H9 (cell line): ENCODE measurements at regions not wholly inside any gene's neighbourhood (a gene's known extent, or its start where the extent isn't known, plus 50 kb on each side); places are given as distances from the start of the nearest gene placed in this dataset.
"Not testable (repeated sequence)": the region's sequence is repeated elsewhere in the genome, so short reads cannot be mapped to it uniquely, and the experiment has no call there.

ENCODE experiments used
- DNase-seq: peaks from one replicate; pipeline ENCODE4 v3.0.0-alpha.2; 2017
- H2AFZ ChIP-seq: one replicate; pipeline ENCODE4 v1.6.1; 2013; ENCODE audit warnings: mild to moderate bottlenecking, low read length, control low read depth, moderate library complexity
- H2AK5ac ChIP-seq: 2 replicates; pipeline ENCODE4 v1.6.1; 2013; ENCODE audit warnings: low read length, control low read depth, mixed read lengths; ENCODE audit not compliant: insufficient read length
- H2BK120ac ChIP-seq: one replicate; pipeline ENCODE4 v1.6.1; 2013; ENCODE audit warnings: low read depth, mild to moderate bottlenecking, low read length, control low read depth, inconsistent platforms; ENCODE audit not compliant: poor library complexity, severe bottlenecking
- H2BK12ac ChIP-seq: 2 replicates; pipeline ENCODE4 v1.6.1; 2013; ENCODE audit warnings: low read length, control low read depth, mixed read lengths, low read depth; ENCODE audit not compliant: insufficient read length
- H2BK15ac ChIP-seq: 2 replicates; pipeline ENCODE4 v1.6.1; 2013; ENCODE audit warnings: low read depth, low read length, control low read depth
- H2BK20ac ChIP-seq: one replicate; pipeline ENCODE4 v1.6.1; 2013; ENCODE audit warnings: low read depth, mild to moderate bottlenecking, low read length, control low read depth, inconsistent platforms; ENCODE audit not compliant: poor library complexity, severe bottlenecking
- H2BK5ac ChIP-seq: 2 replicates; pipeline ENCODE4 v1.6.1; 2013; ENCODE audit warnings: low read length, control low read depth, mixed read lengths; ENCODE audit not compliant: insufficient read length
- H3K14ac ChIP-seq: 2 replicates; pipeline ENCODE4 v1.6.1; 2013; ENCODE audit warnings: low read length, control low read depth; ENCODE audit not compliant: insufficient read depth
- H3K18ac ChIP-seq: 2 replicates; pipeline ENCODE4 v1.6.1; 2013; ENCODE audit warnings: low read depth, mild to moderate bottlenecking, mixed read lengths, low read length, control low read depth; ENCODE audit not compliant: insufficient read length
- H3K23ac ChIP-seq: 2 replicates; pipeline ENCODE4 v1.6.1; 2013; ENCODE audit warnings: low read length, control low read depth, mixed read lengths, low read depth; ENCODE audit not compliant: insufficient read length
- H3K23me2 ChIP-seq: 2 replicates; pipeline ENCODE4 v1.6.1; 2013; ENCODE audit warnings: low read depth, mild to moderate bottlenecking, mixed read lengths, low read length, control low read depth; ENCODE audit not compliant: insufficient read length, poor library complexity, severe bottlenecking
- H3K27ac ChIP-seq: 2 replicates; pipeline ENCODE4 v1.5.1; 2013; ENCODE audit warnings: low read length, control low read depth, mixed read lengths, low read depth; ENCODE audit not compliant: insufficient read length
- H3K27me3 ChIP-seq: 2 replicates; pipeline ENCODE4 v1.6.1; 2013; ENCODE audit warnings: low read length, control low read depth, inconsistent platforms; ENCODE audit not compliant: insufficient read depth
- H3K4ac ChIP-seq: 2 replicates; pipeline ENCODE4 v1.6.1; 2013; ENCODE audit warnings: low read depth, mild to moderate bottlenecking, control low read depth, inconsistent platforms, low read length, moderate library complexity
- H3K4me1 ChIP-seq: 2 replicates; pipeline ENCODE4 v1.6.1; 2013; ENCODE audit warnings: low read length, control low read depth, inconsistent platforms; ENCODE audit not compliant: insufficient read depth
- H3K4me2 ChIP-seq: 2 replicates; pipeline ENCODE4 v1.6.1; 2013; ENCODE audit warnings: low read length, control low read depth, mixed read lengths; ENCODE audit not compliant: insufficient read length, insufficient read depth
- H3K56ac ChIP-seq: 2 replicates; pipeline ENCODE4 v1.6.1; 2013; ENCODE audit warnings: low read depth, mild to moderate bottlenecking, mixed read lengths, low read length, control low read depth; ENCODE audit not compliant: insufficient read length
- H3K79me1 ChIP-seq: 2 replicates; pipeline ENCODE4 v1.6.1; 2013; ENCODE audit warnings: low read depth, mild to moderate bottlenecking, moderate library complexity, low read length, control low read depth, inconsistent platforms; ENCODE audit not compliant: insufficient read depth, poor library complexity, severe bottlenecking
- H3K79me2 ChIP-seq: 2 replicates; pipeline ENCODE4 v1.6.1; 2013; ENCODE audit warnings: low read length, control low read depth, inconsistent platforms; ENCODE audit not compliant: insufficient read depth
- H3K9ac ChIP-seq: 2 replicates; pipeline ENCODE4 v1.6.1; 2013; ENCODE audit warnings: low read length, control low read depth, mixed read lengths; ENCODE audit not compliant: insufficient read length; ENCODE audit errors: extremely low read depth
- H3K9me3 ChIP-seq: one replicate; pipeline ENCODE4 v1.6.1; 2013; ENCODE audit warnings: low read depth, low read length, inconsistent platforms; ENCODE audit not compliant: control insufficient read depth
- H3T11ph ChIP-seq: one replicate; pipeline ENCODE4 v1.6.1; 2013; ENCODE audit warnings: mild to moderate bottlenecking, low read length, control low read depth, inconsistent platforms
- H4K20me1 ChIP-seq: one replicate; pipeline ENCODE4 v1.6.1; 2013; ENCODE audit not compliant: control insufficient read depth, insufficient read length, insufficient read depth
- H4K5ac ChIP-seq: 2 replicates; pipeline ENCODE4 v1.6.1; 2013; ENCODE audit warnings: low read depth, mild to moderate bottlenecking, mixed read lengths, low read length, control low read depth; ENCODE audit not compliant: insufficient read length
- H4K8ac ChIP-seq: replicated peaks from 2 replicates; pipeline ENCODE4 v1.6.1; 2013; ENCODE audit warnings: low read length, control low read depth, mixed read lengths, low read depth; ENCODE audit not compliant: insufficient read length
- H4K91ac ChIP-seq: 2 replicates; pipeline ENCODE4 v1.6.1; 2013; ENCODE audit warnings: low read depth, mild to moderate bottlenecking, moderate library complexity, mixed read lengths, low read length, control low read depth; ENCODE audit not compliant: insufficient read length
- H3K27ac Mint-ChIP-seq, 3 experiments: 2 replicates in 2 of 3; 3 replicates in 1 of 3; pipeline ENCODE4 v1.8.0; 2020 to 2021; ENCODE audit warnings: mixed read lengths in 3 of 3, mild to moderate bottlenecking in 1 of 3, moderate library complexity in 1 of 3
- H3K27me3 Mint-ChIP-seq: 2 replicates; pipeline ENCODE4 v1.8.0; 2021; ENCODE audit warnings: low read depth, mild to moderate bottlenecking, moderate library complexity, mixed read lengths
- H3K36me3 Mint-ChIP-seq, 3 experiments: 2 replicates in 2 of 3; 3 replicates in 1 of 3; pipeline ENCODE4 v1.8.0; 2020 to 2021; ENCODE audit warnings: low read depth in 3 of 3, mixed read lengths in 3 of 3; ENCODE audit not compliant: insufficient read depth in 1 of 3
- H3K4me1 Mint-ChIP-seq, 2 experiments: 2 replicates each; pipeline ENCODE4 v1.8.0; 2020; ENCODE audit warnings: mixed read lengths in 2 of 2
- H3K4me3 Mint-ChIP-seq, 2 experiments: 2 replicates in 1 of 2; 3 replicates in 1 of 2; pipeline ENCODE4 v1.8.0; 2020 to 2021; ENCODE audit warnings: mild to moderate bottlenecking in 2 of 2, mixed read lengths in 2 of 2, moderate library complexity in 1 of 2
- H3K9me3 Mint-ChIP-seq, 2 experiments: 2 replicates in 1 of 2; 3 replicates in 1 of 2; pipeline ENCODE4 v1.8.0; 2020; ENCODE audit warnings: mild to moderate bottlenecking in 2 of 2, mixed read lengths in 2 of 2, moderate library complexity in 1 of 2
- WGBS: extraction: QIAGEN DNeasy Blood & Tissue Kit; methylation state at CpG from one replicate; pipeline ENCODE4 v1.1.7; 2013; ENCODE audit warnings: missing lambda C conversion rate, low lambda C conversion rate, mixed read lengths; ENCODE audit not compliant: insufficient read length; ENCODE audit errors: extremely low coverage; 5-methylcytosine and 5-hydroxymethylcytosine counted together
- TF ChIP-seq, protein P1 (sequence below): fragments of 200-600 bp; sonication (generic); conservative IDR thresholded peaks from 3 replicates; pipeline ENCODE4 v1.8.0; 2021; ENCODE audit warnings: antibody characterized with exemption, mild to moderate bottlenecking

DNA sequence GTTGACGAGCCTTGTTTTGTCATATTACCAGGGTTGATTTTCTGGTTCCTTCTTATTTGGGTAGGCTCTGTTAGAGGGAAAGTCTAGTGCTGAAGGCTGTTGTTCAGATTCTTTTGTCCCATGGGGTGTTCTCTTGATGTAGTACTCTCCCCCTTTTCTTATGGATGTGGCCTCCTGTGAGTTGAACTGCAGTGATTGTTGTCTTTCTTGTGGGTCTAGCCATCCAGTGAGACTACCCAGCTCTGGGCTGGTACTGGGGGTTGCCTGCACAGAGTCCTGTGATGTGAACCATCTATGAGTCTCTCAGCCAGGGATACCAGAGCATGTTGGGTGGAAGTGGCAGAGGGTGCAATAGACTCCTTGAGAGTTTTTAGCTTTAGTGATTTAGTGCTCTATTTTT lies 680.6 kb downstream of the RFPL4B start:
- H3K4me2 ChIP-seq, result no peak overlapping the region
- no peak overlapping the region for H2BK120ac ChIP-seq
- no peak overlapping the region for H3T11ph ChIP-seq
- H4K8ac ChIP-seq, result no peak overlapping the region
- no peak overlapping the region for H4K5ac ChIP-seq
- H2BK12ac ChIP-seq, result no peak overlapping the region
- no peaks in the 10 kb centered on the region for H3K27me3 ChIP-seq
- H3K14ac ChIP-seq, result no peak overlapping the region
- no peaks in the 10 kb centered on the region for H4K20me1 ChIP-seq
- Mint-ChIP-seq H3K36me3 (no peaks in the 10 kb centered on the region; a peak in 1 of 7 replicates), H3K27me3 (no peaks in the 10 kb centered on the region), H3K9me3 (peaks cover 3 to 4% of the 10 kb centered on the region in 2 experiments; a peak in 3 of 5 replicates), H3K4me3 (no peak overlapping the region; a peak in 1 of 5 replicates), H3K27ac (peak overlapping the region in 2 of 3 experiments; percentile 40 to 82; a peak in 3 of 7 replicates), H3K4me1 (peaks cover 26 to 27% of the 10 kb centered on the region in 2 experiments)
- H3K18ac ChIP-seq, result no peak overlapping the region
- TF ChIP-seq, protein P1, sequence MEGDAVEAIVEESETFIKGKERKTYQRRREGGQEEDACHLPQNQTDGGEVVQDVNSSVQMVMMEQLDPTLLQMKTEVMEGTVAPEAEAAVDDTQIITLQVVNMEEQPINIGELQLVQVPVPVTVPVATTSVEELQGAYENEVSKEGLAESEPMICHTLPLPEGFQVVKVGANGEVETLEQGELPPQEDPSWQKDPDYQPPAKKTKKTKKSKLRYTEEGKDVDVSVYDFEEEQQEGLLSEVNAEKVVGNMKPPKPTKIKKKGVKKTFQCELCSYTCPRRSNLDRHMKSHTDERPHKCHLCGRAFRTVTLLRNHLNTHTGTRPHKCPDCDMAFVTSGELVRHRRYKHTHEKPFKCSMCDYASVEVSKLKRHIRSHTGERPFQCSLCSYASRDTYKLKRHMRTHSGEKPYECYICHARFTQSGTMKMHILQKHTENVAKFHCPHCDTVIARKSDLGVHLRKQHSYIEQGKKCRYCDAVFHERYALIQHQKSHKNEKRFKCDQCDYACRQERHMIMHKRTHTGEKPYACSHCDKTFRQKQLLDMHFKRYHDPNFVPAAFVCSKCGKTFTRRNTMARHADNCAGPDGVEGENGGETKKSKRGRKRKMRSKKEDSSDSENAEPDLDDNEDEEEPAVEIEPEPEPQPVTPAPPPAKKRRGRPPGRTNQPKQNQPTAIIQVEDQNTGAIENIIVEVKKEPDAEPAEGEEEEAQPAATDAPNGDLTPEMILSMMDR, result no peak
- WGBS, result no CpG with 5 or more reads among the region's 1 CpG
- no peak overlapping the region for H4K91ac ChIP-seq
- no peaks in the 10 kb centered on the region for H3K79me1 ChIP-seq
- no peak overlapping the region for H3K4ac ChIP-seq
- H3K79me2 ChIP-seq, result no peaks in the 10 kb centered on the region
- H2AFZ ChIP-seq, result no peak overlapping the region
- no peak overlapping the region for H3K27ac ChIP-seq
- no peak overlapping the region for H2BK5ac ChIP-seq
- no peak overlapping the region for H2BK20ac ChIP-seq
- H3K56ac ChIP-seq, result no peak overlapping the region
- no peak overlapping the region for H3K9ac ChIP-seq
- H3K4me1 ChIP-seq, result no peaks in the 10 kb centered on the region; the same call in 1 of the 2 replicates
- H2BK15ac ChIP-seq, result no peak overlapping the region
- H2AK5ac ChIP-seq, result no peak overlapping the region
- no peaks in the 10 kb centered on the region for H3K23me2 ChIP-seq
- H3K23ac ChIP-seq, result no peak overlapping the region
- H3K9me3 ChIP-seq, result no peaks in the 10 kb centered on the region
- no peak for DNase-seq

DNA sequence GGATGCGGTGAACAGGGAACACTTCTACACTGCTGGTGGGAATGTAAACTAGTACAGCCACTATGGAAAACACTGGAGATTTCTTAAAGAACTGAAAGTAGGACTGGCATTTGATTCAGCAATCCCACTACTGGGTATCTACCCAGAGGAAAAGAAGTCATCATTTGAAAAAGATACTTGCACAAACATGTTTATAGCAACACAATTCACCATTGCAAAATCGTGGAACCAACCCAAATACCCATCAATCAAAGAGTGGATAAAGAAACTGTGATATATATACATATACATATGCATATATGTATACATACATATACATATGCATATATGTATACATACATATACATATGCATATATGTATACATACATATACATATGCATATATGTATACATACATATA lies 682.0 kb downstream of the RFPL4B start:
- not testable (repeated sequence) for H4K91ac ChIP-seq, H3K4me2 ChIP-seq, H2BK120ac ChIP-seq, H3K27ac ChIP-seq, H4K8ac ChIP-seq, H3K9me3 Mint-ChIP-seq, H2BK12ac ChIP-seq, H4K5ac ChIP-seq, H3K9me3 ChIP-seq, H3K23me2 ChIP-seq, H2BK5ac ChIP-seq, H3K56ac ChIP-seq, H3K4me1 ChIP-seq, H3K18ac ChIP-seq, H3K36me3 Mint-ChIP-seq, H3K79me2 ChIP-seq, H3K27me3 Mint-ChIP-seq, H2AFZ ChIP-seq, H3T11ph ChIP-seq, H2AK5ac ChIP-seq, H3K23ac ChIP-seq, H3K4ac ChIP-seq, DNase-seq, H2BK20ac ChIP-seq, H3K4me3 Mint-ChIP-seq, H3K79me1 ChIP-seq, H4K20me1 ChIP-seq, H2BK15ac ChIP-seq, H3K14ac ChIP-seq, H3K27me3 ChIP-seq, H3K27ac Mint-ChIP-seq, H3K9ac ChIP-seq
- peaks cover 26 to 27% of the 10 kb centered on the region in 2 experiments for H3K4me1 Mint-ChIP-seq
- WGBS, result no CpG with 5 or more reads among the region's 2 CpGs
